ENCODE measurements at regions not wholly inside any gene's neighbourhood (a gene's known extent, or its start where the extent isn't known, plus 50 kb on each side); places are given as distances from the start of the nearest gene placed in this dataset.

GRCh38 chr3:72624656-72625055, 223.6 kb downstream of the SHQ1 start:
- Histone ChIP-seq H3K4me3 (replicated peaks in 1 of 3; ENCODE audit: insufficient read depth in 1 of 3, low read depth in 1 of 3, low read length in 3 of 3) (no peak overlapping the region), H4K20me1 (replicated peaks; ENCODE audit: control insufficient read depth, extremely low read depth, insufficient read depth, low read length) (no peaks in the 10 kb centered on the region), H3K4me1 (ENCODE audit: control insufficient read depth, extremely low read depth, insufficient read depth, low read length) (no peaks in the 10 kb centered on the region), H3K4me2 (ENCODE audit: insufficient read depth, low read length) (no peak overlapping the region), H3K9me1 (replicated peaks; ENCODE audit: control insufficient read depth, extremely low read depth, insufficient read depth, low read length) (no peaks in the 10 kb centered on the region), H3K9ac (replicated peaks; ENCODE audit: extremely low read depth, insufficient read depth, low read length) (no peak overlapping the region), H3K79me2 (ENCODE audit: control insufficient read depth, insufficient read depth, low read length) (no peaks in the 10 kb centered on the region), H2AFZ (ENCODE audit: low read depth, low read length) (no peak overlapping the region), H3K27me3 (ENCODE audit: control insufficient read depth in 2 of 2, insufficient read depth in 2 of 2, low read length in 2 of 2) (no peaks in the 10 kb centered on the region), H3K9me3 (replicated peaks; ENCODE audit: control insufficient read depth, insufficient read depth, low read length) (no peaks in the 10 kb centered on the region), H3K36me3 (ENCODE audit: control insufficient read depth in 2 of 2, extremely low read depth in 1 of 2, insufficient read depth in 2 of 2, low read length in 2 of 2) (no peaks in the 10 kb centered on the region), H3K27ac (ENCODE audit: insufficient read depth, low read depth, low read length) (no peak overlapping the region)
- ChIA-PET CTCF (no interaction called here), POLR2A (no interaction called here)
- BruUV-seq (replicated peaks), result no TSS peak
- dilution Hi-C loops (cut with MboI; ENCODE audit: extremely low pct_ligation_motif_present, low sequenced_read_pairs) (no loop called here), intact Hi-C loops (cut with micrococcal nuclease) (no loop called here)
- no peak for DNase-seq (ENCODE audit: low read depth, low spot score)
- TF ChIP-seq POLR2AphosphoS5 (IDR thresholded peaks at IDR 0.05; ENCODE audit: insufficient read depth, low read depth, low read length) (no peak), FOS (IDR thresholded peaks at IDR 0.05; ENCODE audit: borderline replicate concordance, insufficient read depth, low read length) (no peak), POLR2A (IDR thresholded peaks at IDR 0.05; ENCODE audit: low read depth, low read length) (no peak), EZH2 (IDR thresholded peaks at IDR 0.05; ENCODE audit: borderline replicate concordance, low read depth, low read length, severe bottlenecking) (no peak), GATA2 (IDR thresholded peaks at IDR 0.05; ENCODE audit: insufficient read depth, insufficient read length, low read depth, low read length) (no peak), MAX (IDR thresholded peaks at IDR 0.05; ENCODE audit: insufficient read depth, insufficient read length) (no peak), JUN (IDR thresholded peaks at IDR 0.05; ENCODE audit: borderline replicate concordance, insufficient read depth, insufficient read length, low read depth) (no peak), CTCF (IDR thresholded peaks at IDR 0.05; ENCODE audit: extremely low read depth in 1 of 2, insufficient read depth in 1 of 2, low read depth in 1 of 2, low read length in 2 of 2) (no peak), MYC (IDR thresholded peaks at IDR 0.05; ENCODE audit: low read depth, low read length) (no peak)
- FAIRE-seq, result no peak

Data from endothelial cell of umbilical vein (primary cell).